Endothelial cell of umbilical vein (primary cell): ENCODE measurements at regions not wholly inside any gene's neighbourhood (a gene's known extent, or its start where the extent isn't known, plus 50 kb on each side); places are given as distances from the start of the nearest gene placed in this dataset.

Experiments used
- BruUV-seq: library from RNA; stranded (reverse); fragments of 400-500 nt; replicated peaks from 2 replicates; lab custom pipeline; 2021; lab: Mats Ljungman, UMichigan
- CTCF ChIA-PET: fragments of 300-600, 350-600 bp; sonication (Branson Sonifier 250); formaldehyde crosslinking; loops from one replicate; lab custom pipeline; 2021; ENCODE audit warnings: antibody characterized with exemption, inconsistent platforms; lab: Charles Lee
- POLR2A ChIA-PET: fragments of 300-600, 350-600 bp; sonication (Branson Sonifier 250); formaldehyde crosslinking; loops from one replicate; lab custom pipeline; 2021; ENCODE audit warnings: antibody characterized with exemption, inconsistent platforms; lab: Charles Lee
- DNase-seq: peaks from one replicate; pipeline ENCODE4 v3.0.0-alpha.2; 2011; ENCODE audit warnings: low read depth, low spot score
- FAIRE-seq: peaks from 2 replicates; lab custom pipeline; 2011; peaks lifted over from hg19 to GRCh38; lab: Jason Lieb, UNC
- H2AFZ ChIP-seq: 2 replicates; pipeline ENCODE4 v1.6.0; 2012; ENCODE audit warnings: low read depth, low read length, control low read depth, inconsistent platforms
- H3K27ac ChIP-seq: 2 replicates; pipeline ENCODE4 v1.5.1; 2011; ENCODE audit warnings: low read depth, mild to moderate bottlenecking, control low read depth, low read length, moderate library complexity; ENCODE audit not compliant: insufficient read depth
- H3K27me3 ChIP-seq, 2 experiments: 2 replicates each; pipeline versions ENCODE4 v1.6.0 to v1.6.1; 2011; ENCODE audit warnings: low read length in 2 of 2, mixed read lengths in 1 of 2; ENCODE audit not compliant: control insufficient read depth in 2 of 2, insufficient read depth in 2 of 2
- H3K36me3 ChIP-seq, 2 experiments: 2 replicates in 1 of 2; 3 replicates in 1 of 2; pipeline ENCODE4 v1.5.1; 2011; ENCODE audit warnings: low read length in 2 of 2, mild to moderate bottlenecking in 1 of 2, moderate library complexity in 1 of 2; ENCODE audit not compliant: control insufficient read depth in 2 of 2, insufficient read depth in 2 of 2; ENCODE audit errors: extremely low read depth in 1 of 2
- H3K4me1 ChIP-seq: 3 replicates; pipeline ENCODE4 v1.5.1; 2011; ENCODE audit warnings: mild to moderate bottlenecking, low read length; ENCODE audit not compliant: control insufficient read depth, insufficient read depth; ENCODE audit errors: extremely low read depth
- H3K4me2 ChIP-seq: 2 replicates; pipeline ENCODE4 v1.6.1; 2011; ENCODE audit warnings: low read length, control low read depth, mixed read lengths; ENCODE audit not compliant: insufficient read depth
- H3K4me3 ChIP-seq, 3 experiments: fragments of 200-600 bp in 1 of 3; sonication (generic), shearing (Covaris generic) in 1 of 3; replicated peaks in 1 of 3; 2 replicates each; pipeline ENCODE4 v1.5.1; 2011 to 2016; ENCODE audit warnings: control low read depth in 3 of 3, low read length in 3 of 3, mild to moderate bottlenecking in 2 of 3, inconsistent platforms in 1 of 3, low read depth in 1 of 3, moderate library complexity in 1 of 3; ENCODE audit not compliant: insufficient read depth in 1 of 3
- H3K79me2 ChIP-seq: 2 replicates; pipeline ENCODE4 v1.6.0; 2012; ENCODE audit warnings: low read length, inconsistent platforms; ENCODE audit not compliant: control insufficient read depth, insufficient read depth
- H3K9ac ChIP-seq: replicated peaks from 2 replicates; pipeline ENCODE3; 2011; ENCODE audit warnings: low read length, control low read depth; ENCODE audit not compliant: insufficient read depth; ENCODE audit errors: extremely low read depth
- H3K9me1 ChIP-seq: replicated peaks from 3 replicates; pipeline ENCODE4 v1.6.0; 2011; ENCODE audit warnings: mild to moderate bottlenecking, low read length; ENCODE audit not compliant: control insufficient read depth, insufficient read depth; ENCODE audit errors: extremely low read depth
- H3K9me3 ChIP-seq: replicated peaks from 2 replicates; pipeline ENCODE4 v1.5.1; 2012; ENCODE audit warnings: low read length, inconsistent platforms; ENCODE audit not compliant: control insufficient read depth, insufficient read depth
- H4K20me1 ChIP-seq: replicated peaks from 2 replicates; pipeline ENCODE3; 2011; ENCODE audit warnings: mild to moderate bottlenecking, low read length; ENCODE audit not compliant: control insufficient read depth, insufficient read depth; ENCODE audit errors: extremely low read depth
- EZH2 ChIP-seq: IDR thresholded peaks from 2 replicates; pipeline ENCODE4 v1.6.1; 2012; ENCODE audit warnings: borderline replicate concordance, low read depth, mild to moderate bottlenecking, moderate library complexity, low read length, inconsistent platforms; ENCODE audit not compliant: severe bottlenecking
- FOS ChIP-seq: IDR thresholded peaks from 2 replicates; pipeline ENCODE4 v1.6.1; 2011; ENCODE audit warnings: mild to moderate bottlenecking, low read length, moderate library complexity, borderline replicate concordance; ENCODE audit not compliant: insufficient read depth
- GATA2 ChIP-seq: IDR thresholded peaks from 2 replicates; pipeline ENCODE4 v1.7.0; 2011; ENCODE audit warnings: low read depth, mild to moderate bottlenecking, moderate library complexity, mixed read lengths, low read length; ENCODE audit not compliant: insufficient read length, insufficient read depth
- JUN ChIP-seq: IDR thresholded peaks from 2 replicates; pipeline ENCODE4 v1.6.1; 2011; ENCODE audit warnings: borderline replicate concordance, low read depth; ENCODE audit not compliant: insufficient read length, insufficient read depth
- MYC ChIP-seq: IDR thresholded peaks from one replicate; pipeline ENCODE4 v1.6.1; 2011; ENCODE audit warnings: mild to moderate bottlenecking, low read depth, low read length
- POLR2A ChIP-seq: IDR thresholded peaks from 2 replicates; pipeline ENCODE4 v1.6.1; 2012; ENCODE audit warnings: low read depth, mild to moderate bottlenecking, control low read depth, low read length
- POLR2AphosphoS5 ChIP-seq: IDR thresholded peaks from 2 replicates; pipeline ENCODE4 v1.6.1; 2012; ENCODE audit warnings: low read depth, mild to moderate bottlenecking, control low read depth, low read length, moderate library complexity; ENCODE audit not compliant: insufficient read depth
- dilution Hi-C: fragments of 300-500 bp; cut with MboI; formaldehyde crosslinking; loops from one replicate; pipeline ENCODE4 v1.15.0; 2019; ENCODE audit warnings: low sequenced_read_pairs; ENCODE audit not compliant: extremely low pct_ligation_motif_present
- intact Hi-C: fragments of 100-400 bp; cut with micrococcal nuclease; formaldehyde crosslinking; loops from one replicate; pipeline ENCODE4 v1.10.0; 2022
- TF ChIP-seq, protein P1 (sequence below): IDR thresholded peaks from 2 replicates; pipeline ENCODE4 v1.6.1; 2011; ENCODE audit not compliant: insufficient read depth, insufficient read length
- TF ChIP-seq, protein P2 (sequence below), 2 donors: IDR thresholded peaks; 1 replicate in 1 of 2; 2 replicates in 1 of 2; pipeline ENCODE4 v1.5.1; 2011; ENCODE audit warnings: low read length in 2 of 2, mild to moderate bottlenecking in 2 of 2, moderate library complexity in 2 of 2, control low read depth in 1 of 2, inconsistent platforms in 1 of 2, low read depth in 1 of 2; ENCODE audit not compliant: insufficient read depth in 1 of 2; ENCODE audit errors: extremely low read depth in 1 of 2

DNA sequence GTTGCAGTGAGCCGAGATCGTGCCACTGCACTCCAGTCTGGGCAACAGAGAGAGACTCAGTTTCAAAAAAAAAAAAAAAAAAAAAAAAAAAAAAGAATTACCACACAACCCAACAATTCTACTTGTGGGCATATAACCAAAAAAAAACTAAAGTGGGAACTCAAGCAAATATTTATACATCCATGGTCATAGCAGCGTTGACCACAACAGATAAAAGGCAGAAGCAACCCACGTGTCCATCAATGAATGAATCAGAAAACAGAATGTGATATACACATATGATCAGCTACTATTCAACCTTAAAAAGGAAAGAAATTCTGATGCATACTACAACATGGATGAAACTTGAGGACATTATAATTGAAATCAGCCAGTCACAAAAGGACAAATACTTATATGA, 179.3 kb upstream of the NEBL start:
- intact Hi-C loops: loop anchor here (5.0 kb wide), 2 partner anchors 876 to 1911 kb away; no protein-coding TSS in a partner anchor
- Histone ChIP-seq H3K9me1 (no peaks in the 10 kb centered on the region), H2AFZ (no peak overlapping the region), H4K20me1 (no peaks in the 10 kb centered on the region), H3K36me3 (no peaks in the 10 kb centered on the region), H3K9ac (no peak overlapping the region), H3K9me3 (no peaks in the 10 kb centered on the region), H3K79me2 (no peaks in the 10 kb centered on the region), H3K4me2 (no peak overlapping the region), H3K4me1 (no peaks in the 10 kb centered on the region), H3K27me3 (peaks cover 5 to 8% of the 10 kb centered on the region in 2 experiments), H3K27ac (no peak overlapping the region), H3K4me3 (no peak overlapping the region)
- CTCF ChIA-PET: interaction anchor here (6.6 kb wide), 1 partner anchor 195 kb away, joined by 96 read pairs; no protein-coding TSS in a partner anchor
- POLR2A ChIA-PET: no interaction called here
- no TSS peak for BruUV-seq
- dilution Hi-C loops: no loop called here
- DNase-seq (no peak), FAIRE-seq (no peak)
- TF ChIP-seq GATA2 (no peak), FOS (no peak), POLR2A (no peak), POLR2AphosphoS5 (no peak), MYC (no peak), EZH2 (no peak), JUN (no peak)
- TF ChIP-seq, protein P1, sequence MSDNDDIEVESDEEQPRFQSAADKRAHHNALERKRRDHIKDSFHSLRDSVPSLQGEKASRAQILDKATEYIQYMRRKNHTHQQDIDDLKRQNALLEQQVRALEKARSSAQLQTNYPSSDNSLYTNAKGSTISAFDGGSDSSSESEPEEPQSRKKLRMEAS: no peak
- TF ChIP-seq, protein P2, sequence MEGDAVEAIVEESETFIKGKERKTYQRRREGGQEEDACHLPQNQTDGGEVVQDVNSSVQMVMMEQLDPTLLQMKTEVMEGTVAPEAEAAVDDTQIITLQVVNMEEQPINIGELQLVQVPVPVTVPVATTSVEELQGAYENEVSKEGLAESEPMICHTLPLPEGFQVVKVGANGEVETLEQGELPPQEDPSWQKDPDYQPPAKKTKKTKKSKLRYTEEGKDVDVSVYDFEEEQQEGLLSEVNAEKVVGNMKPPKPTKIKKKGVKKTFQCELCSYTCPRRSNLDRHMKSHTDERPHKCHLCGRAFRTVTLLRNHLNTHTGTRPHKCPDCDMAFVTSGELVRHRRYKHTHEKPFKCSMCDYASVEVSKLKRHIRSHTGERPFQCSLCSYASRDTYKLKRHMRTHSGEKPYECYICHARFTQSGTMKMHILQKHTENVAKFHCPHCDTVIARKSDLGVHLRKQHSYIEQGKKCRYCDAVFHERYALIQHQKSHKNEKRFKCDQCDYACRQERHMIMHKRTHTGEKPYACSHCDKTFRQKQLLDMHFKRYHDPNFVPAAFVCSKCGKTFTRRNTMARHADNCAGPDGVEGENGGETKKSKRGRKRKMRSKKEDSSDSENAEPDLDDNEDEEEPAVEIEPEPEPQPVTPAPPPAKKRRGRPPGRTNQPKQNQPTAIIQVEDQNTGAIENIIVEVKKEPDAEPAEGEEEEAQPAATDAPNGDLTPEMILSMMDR (IDR thresholded peaks at IDR 0.05; ENCODE audit: extremely low read depth in 1 of 2, insufficient read depth in 1 of 2, low read depth in 1 of 2, low read length in 2 of 2): no peak
